ENCODE measurements at regions not wholly inside any gene's neighbourhood (a gene's known extent, or its start where the extent isn't known, plus 50 kb on each side); places are given as distances from the start of the nearest gene placed in this dataset.

DNA sequence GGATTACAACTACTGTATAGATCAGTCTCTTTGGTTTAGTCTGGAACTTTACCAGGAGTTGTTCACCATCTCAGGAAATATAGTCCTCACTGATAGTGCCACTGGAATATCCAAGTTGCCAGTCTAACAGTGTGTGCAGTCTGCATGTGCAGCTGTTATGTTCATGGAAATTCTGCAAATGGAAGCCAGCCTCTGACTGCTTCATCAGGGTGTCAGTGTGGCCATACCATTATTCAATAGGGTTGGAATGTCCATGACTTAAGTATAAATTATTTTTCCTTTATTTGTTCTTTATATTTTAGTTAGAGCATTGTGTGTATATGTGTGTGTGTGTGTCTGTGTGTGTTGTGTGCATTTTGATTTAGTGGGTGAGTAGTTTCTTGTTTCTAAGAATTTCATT, 51.8 kb downstream of the C11orf96 start:
- Histone ChIP-seq H3K27me3 (no peaks in the 10 kb centered on the region), H3K9me3 (replicated peaks in 1 of 3) (no peaks in the 10 kb centered on the region), H3K4me1 (replicated peaks in 1 of 2) (peaks cover 6 to 20% of the 10 kb centered on the region in 2 donors), H3K36me3 (replicated peaks in 1 of 2) (no peaks in the 10 kb centered on the region), H3K27ac (no peak overlapping the region), H3K4me3 (no peak overlapping the region)
- intact Hi-C loops (cut with DNase I): no loop called here
- DNase-seq: no peak
- no peak for TF ChIP-seq POLR2A (IDR thresholded peaks at IDR 0.05)
- TF ChIP-seq, protein P1, sequence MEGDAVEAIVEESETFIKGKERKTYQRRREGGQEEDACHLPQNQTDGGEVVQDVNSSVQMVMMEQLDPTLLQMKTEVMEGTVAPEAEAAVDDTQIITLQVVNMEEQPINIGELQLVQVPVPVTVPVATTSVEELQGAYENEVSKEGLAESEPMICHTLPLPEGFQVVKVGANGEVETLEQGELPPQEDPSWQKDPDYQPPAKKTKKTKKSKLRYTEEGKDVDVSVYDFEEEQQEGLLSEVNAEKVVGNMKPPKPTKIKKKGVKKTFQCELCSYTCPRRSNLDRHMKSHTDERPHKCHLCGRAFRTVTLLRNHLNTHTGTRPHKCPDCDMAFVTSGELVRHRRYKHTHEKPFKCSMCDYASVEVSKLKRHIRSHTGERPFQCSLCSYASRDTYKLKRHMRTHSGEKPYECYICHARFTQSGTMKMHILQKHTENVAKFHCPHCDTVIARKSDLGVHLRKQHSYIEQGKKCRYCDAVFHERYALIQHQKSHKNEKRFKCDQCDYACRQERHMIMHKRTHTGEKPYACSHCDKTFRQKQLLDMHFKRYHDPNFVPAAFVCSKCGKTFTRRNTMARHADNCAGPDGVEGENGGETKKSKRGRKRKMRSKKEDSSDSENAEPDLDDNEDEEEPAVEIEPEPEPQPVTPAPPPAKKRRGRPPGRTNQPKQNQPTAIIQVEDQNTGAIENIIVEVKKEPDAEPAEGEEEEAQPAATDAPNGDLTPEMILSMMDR (IDR thresholded peaks at IDR 0.05): no peak

DNA sequence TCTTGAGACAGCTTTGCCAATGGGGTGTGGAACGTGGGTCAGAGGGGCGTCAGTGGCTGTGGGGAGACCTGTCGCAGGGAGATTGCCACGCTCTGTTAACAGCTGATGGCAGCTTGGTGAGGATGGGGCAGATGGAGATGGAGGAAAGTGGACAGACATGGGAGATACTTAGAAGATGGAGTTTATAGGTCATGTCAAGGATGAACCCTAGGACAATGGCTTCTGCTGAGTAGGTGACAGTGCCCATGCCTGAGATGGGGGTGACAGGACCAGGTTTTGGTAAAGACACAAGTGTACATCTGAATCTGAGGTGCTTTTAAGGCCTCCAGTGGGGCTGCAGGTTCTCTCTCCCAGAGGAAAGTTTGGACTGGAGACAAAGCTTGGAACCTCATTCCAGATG, 51.5 kb upstream of the ACCSL start:
- no peak overlapping the region for H3K4me3 ChIP-seq
- WGBS, 4 donors: 81 to 94% (median 85%) methylated on average over 4 of the region's 4 CpGs
- no peaks in the 10 kb centered on the region for H3K27me3 ChIP-seq
- H3K4me1 ChIP-seq (replicated peaks in 1 of 2): peaks cover 6 to 7% of the 10 kb centered on the region in 2 donors
- TF ChIP-seq, protein P1 (IDR thresholded peaks at IDR 0.05): no peak
- TF ChIP-seq POLR2A (IDR thresholded peaks at IDR 0.05): no peak
- peak in 1 of 7 donors; percentile 21 for DNase-seq
- no peak overlapping the region for H3K27ac ChIP-seq
- H3K9me3 ChIP-seq (replicated peaks in 1 of 3): no peaks in the 10 kb centered on the region
- intact Hi-C loops (cut with DNase I): no loop called here
- no peaks in the 10 kb centered on the region for H3K36me3 ChIP-seq (replicated peaks in 1 of 2)

DNA sequence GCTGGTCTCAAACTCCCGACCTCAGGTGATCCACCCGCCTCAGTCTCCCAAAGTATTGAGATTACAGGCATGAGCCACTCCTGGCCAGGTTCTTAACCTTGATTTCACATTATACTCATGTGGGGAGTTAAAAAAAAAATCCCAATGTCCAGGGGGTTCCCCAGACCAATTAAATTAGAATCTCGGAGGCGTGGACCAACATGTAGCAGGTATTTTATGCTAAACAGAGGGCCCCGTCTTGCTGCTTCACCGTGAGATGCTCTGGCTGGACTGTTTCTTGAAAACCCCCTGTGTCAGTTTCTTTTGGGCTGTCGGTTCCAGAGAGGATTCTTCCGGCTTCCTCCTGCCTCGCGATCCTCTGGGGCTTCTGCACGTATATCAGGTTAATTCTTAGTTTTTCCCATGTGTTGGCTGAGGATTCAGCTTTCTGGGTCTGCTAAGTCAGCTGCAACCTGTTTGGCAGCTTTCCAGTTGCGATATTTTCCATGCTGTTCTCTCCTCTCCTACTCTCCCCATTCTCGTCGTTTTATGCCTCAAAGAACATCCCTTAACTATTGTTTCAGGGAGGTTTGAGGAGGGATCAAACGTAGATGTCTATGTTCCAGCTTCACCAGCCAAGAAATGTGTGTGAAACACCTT, 50.6 kb upstream of the ACCSL start:
- TF ChIP-seq POLR2A (IDR thresholded peaks at IDR 0.05): no peak
- TF ChIP-seq, protein P1 (IDR thresholded peaks at IDR 0.05): no peak
- H3K9me3 ChIP-seq (replicated peaks in 1 of 3): no peaks in the 10 kb centered on the region
- intact Hi-C loops (cut with DNase I): no loop called here
- 61 to 65% (median 64%) methylated on average over 14 to 15 of the region's 15 CpGs for WGBS, 4 donors
- no peak overlapping the region for H3K4me3 ChIP-seq
- no peaks in the 10 kb centered on the region for H3K36me3 ChIP-seq (replicated peaks in 1 of 2)
- H3K4me1 ChIP-seq (replicated peaks in 1 of 2): peaks cover 5 to 10% of the 10 kb centered on the region in 2 donors
- peak in 1 of 7 donors; percentile 47 for DNase-seq
- H3K27me3 ChIP-seq: no peaks in the 10 kb centered on the region
- H3K27ac ChIP-seq: no peak overlapping the region
